GM21528 (cell line): ENCODE measurements at regions not wholly inside any gene's neighbourhood (a gene's known extent, or its start where the extent isn't known, plus 50 kb on each side); places are given as distances from the start of the nearest gene placed in this dataset.
A peak's percentile ranks its signal among the peaks of the same experiment; 100 is the strongest.

Experiments used
- ATAC-seq: cut with Tn5 transposase; IDR thresholded peaks from one replicate; pipeline ENCODE4 v1.9.1; 2021; ENCODE audit warnings: mild to moderate bottlenecking, moderate library complexity; ENCODE audit not compliant: unreplicated experiment, low FRiP score

GRCh38 chr14:75333606-75334548 is 55.2 kb downstream of the FOS start:
- no peak for ATAC-seq

- ATAC-seq, result no peak
Observed at GRCh38 chr14:75334549-75335051, 56.0 kb downstream of the FOS start.

- no peak for ATAC-seq
Observed at GRCh38 chr14:75335571-75335970, 56.9 kb downstream of the FOS start.

- ATAC-seq, result no peak
Observed at GRCh38 chr14:75338398-75338797, 59.8 kb downstream of the FOS start.

- no peak for ATAC-seq
Observed at GRCh38 chr14:75339059-75339458, 60.4 kb downstream of the FOS start.

- ATAC-seq, result no peak
Observed at GRCh38 chr14:75340921-75341320, 62.3 kb downstream of the FOS start.

GRCh38 chr14:75341620-75342019 is 63.0 kb downstream of the FOS start:
- no peak for ATAC-seq

- ATAC-seq, result peak; percentile 59
Observed at GRCh38 chr14:75342762-75343599, 64.4 kb downstream of the FOS start.

- no peak for ATAC-seq
Observed at GRCh38 chr14:75343911-75344310, 65.3 kb downstream of the FOS start.

- no peak for ATAC-seq
Observed at GRCh38 chr14:75344411-75344810, 65.8 kb downstream of the FOS start.

- no peak for ATAC-seq
Observed at GRCh38 chr14:75350505-75351060, 72.0 kb downstream of the FOS start.

- ATAC-seq, result no peak
Observed at GRCh38 chr14:75359098-75359497, 68.7 kb upstream of the JDP2 start.

- no peak for ATAC-seq
Observed at GRCh38 chr14:75361041-75361440, 66.8 kb upstream of the JDP2 start.

GRCh38 chr14:75361751-75362433 is 65.9 kb upstream of the JDP2 start:
- ATAC-seq, result no peak

- no peak for ATAC-seq
Observed at GRCh38 chr14:75363130-75363529, 64.7 kb upstream of the JDP2 start.

GRCh38 chr14:75363570-75364227 is 64.1 kb upstream of the JDP2 start:
- no peak for ATAC-seq

- no peak for ATAC-seq
Observed at GRCh38 chr14:75365116-75365515, 62.7 kb upstream of the JDP2 start.

- no peak for ATAC-seq
Observed at GRCh38 chr14:75366963-75367362, 60.9 kb upstream of the JDP2 start.

- no peak for ATAC-seq
Observed at GRCh38 chr14:75368333-75368732, 59.5 kb upstream of the JDP2 start.

- no peak for ATAC-seq
Observed at GRCh38 chr14:75369506-75369905, 58.3 kb upstream of the JDP2 start.
